ENCODE measurements at regions not wholly inside any gene's neighbourhood (a gene's known extent, or its start where the extent isn't known, plus 50 kb on each side); places are given as distances from the start of the nearest gene placed in this dataset.

DNA sequence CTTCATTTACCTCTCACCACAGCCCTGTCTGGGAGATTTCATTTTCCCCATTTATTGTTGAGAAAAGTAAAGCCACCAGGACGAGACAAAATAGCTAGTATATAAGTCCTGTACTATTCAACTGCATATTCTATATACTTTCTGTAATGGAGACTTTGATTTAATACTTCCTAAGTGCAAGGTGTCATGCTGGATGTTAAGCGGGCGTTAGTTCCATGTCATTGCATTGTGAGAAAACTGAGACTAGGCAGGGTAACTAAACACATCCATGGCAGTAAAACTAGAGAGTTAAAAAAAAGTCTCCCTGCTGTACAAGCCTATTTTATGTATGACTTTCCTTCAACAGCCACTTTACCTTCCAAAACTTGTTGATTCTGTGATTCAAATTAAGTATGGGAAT lies 969.6 kb downstream of the STIM2 start:
- no peak for TF ChIP-seq POLR2A (IDR thresholded peaks at IDR 0.05)
- TF ChIP-seq, protein P1, sequence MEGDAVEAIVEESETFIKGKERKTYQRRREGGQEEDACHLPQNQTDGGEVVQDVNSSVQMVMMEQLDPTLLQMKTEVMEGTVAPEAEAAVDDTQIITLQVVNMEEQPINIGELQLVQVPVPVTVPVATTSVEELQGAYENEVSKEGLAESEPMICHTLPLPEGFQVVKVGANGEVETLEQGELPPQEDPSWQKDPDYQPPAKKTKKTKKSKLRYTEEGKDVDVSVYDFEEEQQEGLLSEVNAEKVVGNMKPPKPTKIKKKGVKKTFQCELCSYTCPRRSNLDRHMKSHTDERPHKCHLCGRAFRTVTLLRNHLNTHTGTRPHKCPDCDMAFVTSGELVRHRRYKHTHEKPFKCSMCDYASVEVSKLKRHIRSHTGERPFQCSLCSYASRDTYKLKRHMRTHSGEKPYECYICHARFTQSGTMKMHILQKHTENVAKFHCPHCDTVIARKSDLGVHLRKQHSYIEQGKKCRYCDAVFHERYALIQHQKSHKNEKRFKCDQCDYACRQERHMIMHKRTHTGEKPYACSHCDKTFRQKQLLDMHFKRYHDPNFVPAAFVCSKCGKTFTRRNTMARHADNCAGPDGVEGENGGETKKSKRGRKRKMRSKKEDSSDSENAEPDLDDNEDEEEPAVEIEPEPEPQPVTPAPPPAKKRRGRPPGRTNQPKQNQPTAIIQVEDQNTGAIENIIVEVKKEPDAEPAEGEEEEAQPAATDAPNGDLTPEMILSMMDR (IDR thresholded peaks at IDR 0.05), result no peak
